HepG2 (cell line): ENCODE measurements at regions not wholly inside any gene's neighbourhood (a gene's known extent, or its start where the extent isn't known, plus 50 kb on each side); places are given as distances from the start of the nearest gene placed in this dataset.

Experiments used
- ATF1 ChIP-seq: IDR thresholded peaks from 2 replicates; pipeline ENCODE4 v1.6.1; 2016; ENCODE audit warnings: mild to moderate bottlenecking, control low read depth
- CBX1 ChIP-seq: IDR thresholded peaks from one replicate; pipeline ENCODE4 v1.6.1; 2016; ENCODE audit warnings: antibody characterized with exemption, low read depth
- CCDC6 ChIP-seq: sonication (generic); formaldehyde crosslinking; IDR thresholded peaks from 2 replicates; pipeline ENCODE4 v1.8.1; 2022; ENCODE audit warnings: mild to moderate bottlenecking, missing genetic modification reagents, moderate library complexity
- EP300 ChIP-seq, 3 experiments: sonication (generic) in 1 of 3; formaldehyde crosslinking in 1 of 3; IDR thresholded peaks; 2 replicates each; pipeline versions ENCODE4 v1.5.1 to v1.6.1; 2011 to 2020; ENCODE audit warnings: low read depth in 2 of 3, low read length in 2 of 3, borderline replicate concordance in 1 of 3, improper control_type of control experiment in 1 of 3, mild to moderate bottlenecking in 1 of 3, missing genetic modification reagents in 1 of 3, moderate library complexity in 1 of 3
- FOXA1 ChIP-seq, 2 experiments: fragments of 450-650 bp in 1 of 2; sonication (generic) in 1 of 2; formaldehyde crosslinking in 1 of 2; IDR thresholded peaks; 2 replicates each; pipeline versions ENCODE4 v1.4.0 to v1.6.1; 2016 to 2020; ENCODE audit warnings: missing genetic modification reagents in 1 of 2
- POLR2A ChIP-seq, 2 experiments: IDR thresholded peaks; 2 replicates each; pipeline ENCODE4 v1.6.1; 2011; ENCODE audit warnings: low read depth in 2 of 2, low read length in 2 of 2, mild to moderate bottlenecking in 1 of 2, moderate library complexity in 1 of 2; ENCODE audit not compliant: insufficient read depth in 1 of 2
- POLR2AphosphoS5 ChIP-seq: IDR thresholded peaks from 2 replicates; pipeline ENCODE4 v1.6.1; 2012; ENCODE audit warnings: low read depth, low read length
- THRA ChIP-seq: sonication (generic); formaldehyde crosslinking; IDR thresholded peaks from 2 replicates; pipeline ENCODE4 v1.4.0; 2020; ENCODE audit warnings: missing genetic modification reagents, borderline replicate concordance
- ZNF777 ChIP-seq: sonication (generic); formaldehyde crosslinking; IDR thresholded peaks from 2 replicates; pipeline ENCODE4 v1.4.0; 2020; ENCODE audit warnings: missing genetic modification reagents

DNA sequence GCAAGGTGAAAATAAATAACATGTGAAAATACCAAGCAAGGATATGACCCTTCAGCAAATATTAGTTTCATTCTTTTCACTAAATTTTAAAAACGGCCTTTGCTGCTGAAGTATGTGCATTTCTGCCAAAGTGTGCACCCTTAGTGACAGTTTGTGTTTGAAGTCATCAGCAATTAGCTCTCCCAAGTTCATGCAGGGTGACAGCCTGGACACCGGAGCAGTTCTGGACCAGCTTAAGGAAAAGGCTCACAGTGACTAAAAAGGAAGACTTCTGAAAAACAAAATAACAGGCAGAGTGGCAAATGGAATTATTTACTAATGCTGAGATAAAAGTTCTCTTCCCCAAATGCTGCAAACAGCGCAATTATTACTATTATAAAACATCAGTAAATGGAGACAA, 69.3 kb upstream of the NEBL start:
- TF ChIP-seq EP300 (IDR thresholded peaks at IDR 0.05; ENCODE audit: low read depth in 2 of 2, low read length in 2 of 2) (no peak), EP300 (CRISPR knock-in tag; IDR thresholded peaks at IDR 0.05; ENCODE audit: borderline replicate concordance) (no peak), POLR2AphosphoS5 (no peak), ATF1 (CRISPR knock-in tag) (no peak), ZNF777 (CRISPR knock-in tag) (no peak), CCDC6 (CRISPR knock-in tag) (no peak), THRA (no peak), FOXA1 (IDR thresholded peaks at IDR 0.05) (no peak), FOXA1 (CRISPR knock-in tag; IDR thresholded peaks at IDR 0.05) (no peak), POLR2A (IDR thresholded peaks at IDR 0.05; ENCODE audit: insufficient read depth in 1 of 2, low read depth in 2 of 2, low read length in 2 of 2) (no peak), CBX1 (no peak)
